OCI-LY1 (cell line): ENCODE measurements at regions not wholly inside any gene's neighbourhood (a gene's known extent, or its start where the extent isn't known, plus 50 kb on each side); places are given as distances from the start of the nearest gene placed in this dataset.
A peak's percentile ranks its signal among the peaks of the same experiment; 100 is the strongest.
"Not testable (repeated sequence)": the region's sequence is repeated elsewhere in the genome, so short reads cannot be mapped to it uniquely, and the experiment has no call there.

ENCODE experiments used
- H2AFZ ChIP-seq: fragments of 200-600 bp; sonication (generic), shearing (Covaris generic); 2 replicates; pipeline ENCODE4 v1.6.0; 2014; ENCODE audit warnings: antibody characterized with exemption, mild to moderate bottlenecking, low read length
- H3F3A ChIP-seq: fragments of 200-600 bp; sonication (generic), shearing (Covaris generic); 2 replicates; pipeline ENCODE4 v1.6.0; 2014; ENCODE audit warnings: mild to moderate bottlenecking, antibody characterized with exemption, low read length, moderate library complexity; ENCODE audit not compliant: insufficient read depth
- H3K27ac ChIP-seq: fragments of 200-600 bp; sonication (generic); 2 replicates; pipeline ENCODE4 v1.5.1; 2014; ENCODE audit warnings: low read length, mixed run types, mild to moderate bottlenecking, low read depth; ENCODE audit not compliant: poor library complexity, severe bottlenecking
- H3K27me3 ChIP-seq: fragments of 200-600 bp; sonication (generic); 2 replicates; pipeline ENCODE4 v1.6.0; 2014; ENCODE audit warnings: antibody characterized with exemption, mild to moderate bottlenecking, low read length, moderate library complexity; ENCODE audit not compliant: insufficient read depth
- H3K36me3 ChIP-seq: fragments of 200-600 bp; sonication (generic); 2 replicates; pipeline ENCODE4 v1.6.1; 2014; ENCODE audit warnings: mild to moderate bottlenecking, antibody characterized with exemption, low read length, moderate library complexity, mixed read lengths; ENCODE audit not compliant: insufficient read depth
- H3K4me1 ChIP-seq: fragments of 200-600 bp; sonication (generic); 2 replicates; pipeline ENCODE4 v1.5.1; 2014; ENCODE audit warnings: mild to moderate bottlenecking, low read length, moderate library complexity; ENCODE audit not compliant: insufficient read depth, severe bottlenecking
- H3K4me2 ChIP-seq: fragments of 200-600 bp; sonication (generic), shearing (Covaris generic); 2 replicates; pipeline ENCODE4 v1.6.1; 2014; ENCODE audit warnings: low read length
- H3K4me3 ChIP-seq: fragments of 200-600 bp; sonication (generic); 2 replicates; pipeline ENCODE4 v1.5.1; 2014; ENCODE audit warnings: low read length, low read depth, mild to moderate bottlenecking, mixed read lengths; ENCODE audit not compliant: poor library complexity, severe bottlenecking
- H3K79me2 ChIP-seq: fragments of 200-600 bp; shearing (Covaris generic); 2 replicates; pipeline ENCODE4 v1.6.1; 2016; ENCODE audit warnings: mixed run types, low read length, mixed read lengths; ENCODE audit not compliant: insufficient read depth
- H3K9ac ChIP-seq: fragments of 200-600 bp; sonication (generic), shearing (Covaris generic); 2 replicates; pipeline ENCODE4 v1.6.1; 2014; ENCODE audit warnings: mild to moderate bottlenecking, low read length, mixed read lengths
- H3K9me2 ChIP-seq: fragments of 200-600 bp; sonication (generic), shearing (Covaris generic); 2 replicates; pipeline ENCODE4 v1.6.1; 2014; ENCODE audit warnings: low read depth, mild to moderate bottlenecking, low read length, mixed read lengths
- H3K9me3 ChIP-seq: fragments of 200-600 bp; shearing (Covaris generic); 2 replicates; pipeline ENCODE4 v1.6.1; 2014; ENCODE audit warnings: low read length, mixed read lengths
- H4K20me1 ChIP-seq: fragments of 200-600 bp; sonication (generic), shearing (Covaris generic); 2 replicates; pipeline ENCODE4 v1.6.0; 2016; ENCODE audit warnings: mild to moderate bottlenecking, low read length; ENCODE audit not compliant: insufficient read depth
- CTCF ChIP-seq: fragments of 200-600 bp; sonication (generic), shearing (Covaris generic); IDR thresholded peaks from 2 replicates; pipeline ENCODE4 v1.5.1; 2017; ENCODE audit warnings: mild to moderate bottlenecking, antibody characterized with exemption, low read length, moderate library complexity, mixed read lengths
- EZH2 ChIP-seq: fragments of 200-600 bp; sonication (generic), shearing (Covaris generic); IDR thresholded peaks from 2 replicates; pipeline ENCODE4 v1.8.0; 2017; ENCODE audit warnings: borderline replicate concordance, mixed run types, mild to moderate bottlenecking, antibody characterized with exemption, low read length, moderate library complexity, mixed read lengths

- TF ChIP-seq EZH2 (no peak), CTCF (no peak)
- Histone ChIP-seq H3K9me3 (no peaks in the 10 kb centered on the region), H3K27me3 (no peaks in the 10 kb centered on the region), H3K9me2 (no peaks in the 10 kb centered on the region), H2AFZ (no peak overlapping the region), H3K36me3 (no peaks in the 10 kb centered on the region), H4K20me1 (no peaks in the 10 kb centered on the region), H3F3A (no peaks in the 10 kb centered on the region), H3K9ac (no peak overlapping the region), H3K4me3 (no peak overlapping the region), H3K4me1 (no peaks in the 10 kb centered on the region), H3K79me2 (no peaks in the 10 kb centered on the region), H3K27ac (no peak overlapping the region), H3K4me2 (no peak overlapping the region)
These were observed 585.4 kb downstream of the ALG10 start for GRCh38 chr12:34607520-34608195.

GRCh38 chr12:34613988-34614387, 591.7 kb downstream of the ALG10 start:
- not testable (repeated sequence) for H3K9me3 ChIP-seq, H3F3A ChIP-seq, H3K9me2 ChIP-seq, H2AFZ ChIP-seq, H3K36me3 ChIP-seq, H3K4me3 ChIP-seq, H4K20me1 ChIP-seq, H3K79me2 ChIP-seq, H3K4me1 ChIP-seq, H3K27ac ChIP-seq, H3K27me3 ChIP-seq, H3K4me2 ChIP-seq, H3K9ac ChIP-seq

- no peaks in the 10 kb centered on the region for H3K79me2 ChIP-seq
- no peak overlapping the region for H3K4me2 ChIP-seq
- no peak overlapping the region for H2AFZ ChIP-seq
- no peaks in the 10 kb centered on the region for H3K27me3 ChIP-seq
- no peaks in the 10 kb centered on the region for H3K36me3 ChIP-seq
- H3K4me3 ChIP-seq: no peak overlapping the region
- H3K9ac ChIP-seq: no peak overlapping the region
- H3K9me2 ChIP-seq: no peaks in the 10 kb centered on the region
- no peaks in the 10 kb centered on the region for H3F3A ChIP-seq
- no peaks in the 10 kb centered on the region for H3K9me3 ChIP-seq
- H4K20me1 ChIP-seq: no peaks in the 10 kb centered on the region
- no peaks in the 10 kb centered on the region for H3K4me1 ChIP-seq
- H3K27ac ChIP-seq: no peak overlapping the region
- TF ChIP-seq CTCF: peak; percentile 60; the same call in 1 of the 2 replicates
- no peak for TF ChIP-seq EZH2
These were observed 602.8 kb downstream of the ALG10 start for GRCh38 chr12:34625116-34625515.
